ENCODE measurements at regions not wholly inside any gene's neighbourhood (a gene's known extent, or its start where the extent isn't known, plus 50 kb on each side); places are given as distances from the start of the nearest gene placed in this dataset.

- Histone ChIP-seq H3K27ac (ENCODE audit: extremely low read depth, low read depth, low read length) (no peak overlapping the region), H3K9ac (ENCODE audit: insufficient read depth in 1 of 2, low read depth in 2 of 2, low read length in 2 of 2) (no peak overlapping the region), H3K4me2 (ENCODE audit: insufficient read depth, low read length) (no peak overlapping the region), H3K9me1 (ENCODE audit: control insufficient read depth, insufficient read depth, low read length) (no peaks in the 10 kb centered on the region), H2AFZ (ENCODE audit: low read depth, low read length) (no peak overlapping the region), H3K36me3 (ENCODE audit: control insufficient read depth, insufficient read depth, low read length) (no peaks in the 10 kb centered on the region), H3K9me3 (replicated peaks; ENCODE audit: control insufficient read depth, insufficient read depth, low read depth, low read length) (no peaks in the 10 kb centered on the region), H3K79me2 (ENCODE audit: control insufficient read depth, insufficient read depth, low read length) (no peaks in the 10 kb centered on the region), H3K4me1 (replicated peaks in 1 of 2; ENCODE audit: control insufficient read depth in 2 of 2, insufficient read depth in 2 of 2, low read length in 2 of 2) (peaks cover 0 to 11% of the 10 kb centered on the region in 2 experiments; a peak in 3 of 5 replicates), H4K20me1 (replicated peaks; ENCODE audit: control insufficient read depth, insufficient read depth, low read length) (no peaks in the 10 kb centered on the region; the same call in 1 of the 2 replicates), H3K4me3 (no peak overlapping the region), H3K27me3 (ENCODE audit: control insufficient read depth in 2 of 2, insufficient read depth in 2 of 2, low read length in 2 of 2) (peaks cover 0 to 15% of the 10 kb centered on the region in 2 experiments; a peak in 3 of 5 replicates)
- no peak for DNase-seq (ENCODE audit: extremely low read depth in 1 of 4, low spot score in 3 of 4)
- no TSS peak for BruUV-seq (replicated peaks)
- no peak for FAIRE-seq
- in situ Hi-C loops (cut with MboI) = no loop called here
- ATAC-seq = no peak
- TF ChIP-seq MLX (CRISPR knock-in tag; conservative IDR thresholded peaks at IDR 0.05) (no peak), ETS1 (conservative IDR thresholded peaks at IDR 0.05; ENCODE audit: control insufficient read depth, low read depth, low read length) (no peak), ZBTB40 (IDR thresholded peaks at IDR 0.05) (peak; percentile 67), ZBTB40 (CRISPR knock-in tag; IDR thresholded peaks at IDR 0.05) (0 out of 2 replicates have a peak, but pooled peaks have one; percentile 17), MAFK (IDR thresholded peaks at IDR 0.05; ENCODE audit: low read length) (no peak)
- intact Hi-C loops (cut with micrococcal nuclease) = loop anchor here (10.0 kb wide), 1 partner anchor 145 kb away; no protein-coding TSS in a partner anchor
- 44% methylated on average over 6 of the region's 6 CpGs for WGBS (ENCODE audit: insufficient coverage, low coverage, missing lambda C conversion rate)
- ChIA-PET POLR2A (interaction anchor here (0.8 to 1.9 kb wide), 2 partner anchors 17 to 120 kb away, joined by 3 to 4 read pairs; no protein-coding TSS in a partner anchor), CTCF (ENCODE audit: low intra/inter-chr PET ratio) (no interaction called here)
Measured at GRCh38 chr5:56459394-56460194, 226.5 kb upstream of the ANKRD55 start.

All from K562 (cell line).